CD4-positive, alpha-beta T cell treated with Interleukin-4 for 4 hours (primary cell): ENCODE measurements at regions not wholly inside any gene's neighbourhood (a gene's known extent, or its start where the extent isn't known, plus 50 kb on each side); places are given as distances from the start of the nearest gene placed in this dataset.

Experiments used
- DNase-seq: peaks from one replicate; pipeline ENCODE4 v3.0.0-alpha.2; 2020

GRCh38 chr3:177977381-177978158 is 558.7 kb upstream of the KCNMB2 start:
- no peak for DNase-seq

- DNase-seq: no peak
Measured at GRCh38 chr3:177978946-177979345, 557.3 kb upstream of the KCNMB2 start.

- DNase-seq: no peak
Measured at GRCh38 chr3:177979703-177980102, 556.5 kb upstream of the KCNMB2 start.

DNA sequence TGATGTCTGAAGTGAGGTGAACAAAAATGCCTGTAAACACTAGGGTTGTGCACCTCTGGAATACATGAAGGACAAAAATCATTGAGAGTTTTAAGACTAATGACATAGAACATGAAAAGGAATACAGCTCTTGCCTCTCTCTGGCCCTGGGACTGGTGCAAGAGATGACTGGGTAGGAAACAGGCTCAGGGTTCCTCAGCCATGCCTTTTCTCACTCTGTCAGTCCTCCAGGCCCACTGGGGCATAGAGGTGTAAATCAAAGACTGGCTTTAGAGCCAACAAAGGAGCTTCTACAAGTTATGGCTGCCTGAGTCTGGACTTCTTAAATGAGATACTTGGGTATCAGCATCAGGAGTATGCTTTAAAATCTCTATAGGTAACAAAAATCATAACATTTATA is 554.7 kb upstream of the KCNMB2 start:
- DNase-seq: no peak

- DNase-seq: no peak
Measured at GRCh38 chr3:177982034-177982433, 554.2 kb upstream of the KCNMB2 start.

DNA sequence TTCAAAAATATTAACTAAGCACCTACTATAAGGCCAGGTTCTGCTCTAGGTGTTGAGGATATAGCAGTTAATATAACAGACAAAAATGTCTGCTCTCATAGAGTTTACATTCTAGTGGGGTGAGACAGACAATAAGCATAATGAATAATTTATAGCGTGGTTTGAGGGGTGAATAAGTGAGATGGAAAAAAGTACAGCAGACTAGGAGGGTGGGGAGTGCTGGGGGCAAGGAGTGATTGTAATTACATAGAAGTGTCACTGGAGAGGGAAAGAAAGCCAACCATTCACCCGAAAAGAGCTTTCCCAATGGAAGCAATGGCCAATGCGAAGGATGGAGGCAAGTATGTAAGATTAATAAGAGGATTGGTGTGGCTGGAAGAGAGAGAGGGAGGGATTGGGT is 552.9 kb upstream of the KCNMB2 start:
- DNase-seq: no peak

- DNase-seq: no peak
Measured at GRCh38 chr3:177992993-177993970, 543.0 kb upstream of the KCNMB2 start.

GRCh38 chr3:177994976-177995375 is 541.3 kb upstream of the KCNMB2 start:
- DNase-seq: no peak

DNA sequence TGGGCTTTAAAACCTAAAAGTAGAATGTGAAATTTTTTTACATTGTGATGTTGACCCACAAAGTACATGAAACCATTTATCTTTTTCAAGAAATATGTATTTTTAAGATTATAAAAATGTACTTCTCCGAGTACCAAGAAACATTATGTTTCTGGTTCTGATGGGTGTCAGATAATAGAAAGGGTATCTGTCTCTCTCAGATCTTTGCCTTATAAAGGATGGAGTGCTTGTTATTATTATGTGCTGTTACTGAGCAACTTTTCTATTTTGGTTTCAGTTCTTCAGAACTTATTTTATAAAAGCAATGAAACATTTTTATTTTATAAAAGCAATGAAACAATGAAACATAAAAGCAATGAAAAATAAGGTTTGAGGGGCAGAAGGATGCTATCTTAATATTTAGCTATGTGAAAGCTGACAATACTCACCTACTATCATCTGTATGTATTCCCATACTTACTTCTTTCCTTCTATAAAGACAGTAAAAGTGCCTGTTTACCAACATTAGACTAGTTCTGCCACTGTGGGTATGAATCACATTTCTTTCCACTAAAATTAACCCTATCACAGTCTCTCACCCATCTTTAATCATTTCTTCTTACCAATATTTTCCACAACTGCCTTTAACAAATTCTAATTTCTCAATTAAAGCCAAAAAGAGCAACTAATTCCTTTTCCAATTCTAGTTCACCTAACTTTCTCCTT is 540.7 kb upstream of the KCNMB2 start:
- DNase-seq: no peak

DNA sequence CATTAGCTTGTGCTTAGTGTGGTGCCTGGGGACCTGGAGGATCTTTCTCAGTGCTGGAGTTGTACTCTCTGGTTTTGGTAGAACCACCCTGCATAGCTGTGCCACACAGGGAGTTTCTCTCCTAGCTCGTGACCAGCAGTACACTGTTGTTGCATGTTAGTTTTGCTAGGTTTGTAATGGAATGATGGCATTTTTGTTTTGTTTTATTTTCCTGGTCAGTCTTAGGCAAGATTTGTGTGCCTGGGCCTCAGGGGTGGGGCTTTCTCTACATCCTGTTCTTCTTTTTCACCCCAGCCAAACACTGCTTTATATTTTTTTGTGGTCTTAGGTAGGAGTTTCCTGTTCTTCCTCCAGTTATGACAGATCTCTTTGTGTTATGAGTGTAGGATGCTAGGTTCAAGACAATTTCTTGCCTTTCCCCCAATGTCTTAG is 534.5 kb upstream of the KCNMB2 start:
- peak; percentile 25 for DNase-seq

DNA sequence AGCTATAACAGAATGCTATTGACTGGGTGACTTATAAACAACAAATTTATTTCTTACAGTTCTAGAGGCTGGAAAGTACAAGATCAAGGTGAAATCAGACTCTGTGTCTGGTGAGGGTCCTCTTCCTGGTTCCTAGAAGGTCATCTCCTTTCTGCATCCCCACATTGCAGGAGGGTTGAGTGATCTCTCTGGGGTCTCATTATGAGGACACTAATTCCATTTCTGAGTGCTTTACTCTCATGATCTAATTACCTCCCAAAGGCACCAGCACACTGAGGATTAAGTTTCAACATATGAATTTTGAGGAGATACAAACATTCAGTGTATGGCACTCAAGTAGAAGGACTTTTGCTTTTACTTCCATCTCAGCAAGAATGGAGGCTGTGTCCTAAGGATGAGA is 534.1 kb upstream of the KCNMB2 start:
- DNase-seq: no peak

GRCh38 chr3:178003756-178004155 is 532.5 kb upstream of the KCNMB2 start:
- DNase-seq: no peak

GRCh38 chr3:178005961-178006360 is 530.3 kb upstream of the KCNMB2 start:
- no peak for DNase-seq

GRCh38 chr3:178010306-178010705 is 525.9 kb upstream of the KCNMB2 start:
- DNase-seq: no peak

- DNase-seq: no peak
Measured at GRCh38 chr3:178019645-178020044, 516.6 kb upstream of the KCNMB2 start.

GRCh38 chr3:178022599-178022998 is 513.6 kb upstream of the KCNMB2 start:
- DNase-seq: no peak

DNA sequence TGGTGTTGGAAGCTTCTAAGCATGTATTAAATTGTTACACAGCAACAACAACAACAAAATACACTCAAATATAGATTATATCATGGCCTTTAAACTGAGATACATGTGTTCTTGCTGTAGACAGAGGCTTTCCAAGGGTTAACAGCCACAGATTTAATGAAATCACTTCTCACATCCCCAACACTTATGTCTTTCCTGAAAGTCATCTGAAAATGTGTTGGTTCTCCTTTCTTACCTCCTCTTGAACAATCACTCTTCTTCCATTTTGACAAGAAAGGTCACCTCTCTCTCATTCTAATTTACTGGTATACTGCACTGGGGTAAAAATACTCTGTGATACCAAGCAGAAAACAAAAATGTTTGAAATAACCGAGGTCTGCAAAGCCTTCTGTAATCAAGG is 507.3 kb upstream of the KCNMB2 start:
- DNase-seq: no peak

DNA sequence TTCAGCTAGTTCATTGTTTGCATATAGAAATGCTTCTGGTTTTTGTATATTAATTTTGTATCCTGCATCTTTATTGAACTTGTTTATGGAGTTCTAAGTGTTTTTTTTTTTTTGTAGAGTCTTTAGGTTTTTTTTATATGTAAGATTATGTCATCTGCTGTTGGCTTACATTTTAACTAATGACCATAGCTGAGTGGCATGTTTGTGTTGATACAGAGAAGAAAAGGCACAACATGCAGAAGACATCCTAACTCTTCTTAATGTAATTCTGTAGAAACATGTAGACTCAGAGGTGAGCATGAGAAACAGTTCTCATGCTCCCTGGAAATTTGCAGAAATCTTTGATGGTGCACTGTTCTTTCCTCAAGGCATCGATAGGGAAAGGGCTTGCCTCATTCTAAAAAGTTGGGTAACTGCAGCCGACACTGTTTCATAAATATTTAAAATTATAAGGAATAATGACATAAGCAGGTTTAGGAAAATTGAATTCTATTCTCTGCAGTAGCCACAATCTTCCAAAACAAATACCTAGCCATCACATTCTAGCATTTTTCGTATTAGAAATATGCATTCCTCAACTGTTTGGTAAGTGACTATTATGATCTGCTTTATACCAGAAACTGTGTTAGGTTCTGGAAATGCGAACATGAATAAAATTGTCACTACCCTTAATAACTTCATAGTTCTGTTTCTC is 499.6 kb upstream of the KCNMB2 start:
- DNase-seq: no peak

DNA sequence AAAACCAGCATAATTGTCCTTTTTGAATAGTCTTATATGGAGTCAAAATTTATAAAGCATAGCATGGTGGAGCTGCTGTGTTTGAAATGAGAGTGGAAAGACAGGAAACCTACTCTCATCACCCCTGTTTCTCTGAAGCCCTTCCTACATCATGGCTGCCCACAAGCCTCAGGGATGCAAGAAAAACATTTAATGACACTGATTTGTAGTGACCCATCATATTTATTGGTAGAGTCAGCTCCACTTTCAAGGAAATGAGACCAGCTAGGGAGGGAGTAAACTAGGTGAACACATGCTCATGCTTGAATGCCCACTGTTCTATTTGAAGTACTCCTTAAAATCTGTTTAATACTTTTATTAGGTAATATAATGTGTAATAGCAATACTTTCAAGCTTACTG is 494.3 kb upstream of the KCNMB2 start:
- no peak for DNase-seq

GRCh38 chr3:178042376-178042775 is 493.9 kb upstream of the KCNMB2 start:
- DNase-seq: no peak

- no peak for DNase-seq
Measured at GRCh38 chr3:178043084-178043483, 493.2 kb upstream of the KCNMB2 start.

DNA sequence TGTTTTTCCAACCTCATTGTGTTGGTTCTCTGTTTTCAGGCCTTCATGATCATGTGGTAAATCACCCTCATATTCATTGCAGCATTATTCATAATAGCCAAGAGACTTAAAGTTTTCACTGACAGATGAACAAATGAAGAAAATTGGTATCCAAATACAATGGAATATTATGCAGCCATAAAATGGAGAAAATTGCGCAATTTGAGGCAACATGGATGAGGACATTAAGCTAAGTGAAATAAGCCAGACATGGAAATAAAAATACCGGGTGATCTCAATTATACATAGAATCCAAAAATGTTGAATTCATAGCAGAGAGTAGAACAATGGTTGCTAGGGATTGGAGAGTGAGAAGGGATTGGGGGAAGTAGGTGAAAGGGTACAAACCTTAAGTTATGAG is 491.9 kb upstream of the KCNMB2 start:
- DNase-seq: no peak

DNA sequence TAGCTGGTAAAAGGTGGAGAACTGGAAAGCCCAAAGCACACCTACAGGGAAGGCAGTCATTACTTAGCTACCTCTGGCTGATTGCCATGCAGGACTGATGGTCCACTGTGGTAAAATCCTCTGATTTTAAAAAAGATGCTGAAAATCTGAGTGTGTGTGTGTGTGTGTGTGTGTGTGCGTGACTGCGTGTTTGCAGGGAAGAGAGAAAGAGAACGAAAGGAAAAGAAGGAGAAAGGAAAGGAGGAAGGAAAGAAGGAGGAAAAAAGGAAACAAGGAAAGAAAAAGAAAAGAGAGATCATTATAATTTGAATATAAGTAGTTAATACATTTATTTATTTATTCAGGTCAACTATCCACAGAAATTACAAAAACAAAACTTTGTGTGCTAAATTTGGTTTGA is 488.7 kb upstream of the KCNMB2 start:
- no peak for DNase-seq
